NCI-H2171 (cell line): ENCODE measurements at regions not wholly inside any gene's neighbourhood (a gene's known extent, or its start where the extent isn't known, plus 50 kb on each side); places are given as distances from the start of the nearest gene placed in this dataset.

ENCODE experiments used
- DNase-seq: peaks from one replicate; lab custom pipeline; 2025; lab: John Stamatoyannopoulos, UW

DNA sequence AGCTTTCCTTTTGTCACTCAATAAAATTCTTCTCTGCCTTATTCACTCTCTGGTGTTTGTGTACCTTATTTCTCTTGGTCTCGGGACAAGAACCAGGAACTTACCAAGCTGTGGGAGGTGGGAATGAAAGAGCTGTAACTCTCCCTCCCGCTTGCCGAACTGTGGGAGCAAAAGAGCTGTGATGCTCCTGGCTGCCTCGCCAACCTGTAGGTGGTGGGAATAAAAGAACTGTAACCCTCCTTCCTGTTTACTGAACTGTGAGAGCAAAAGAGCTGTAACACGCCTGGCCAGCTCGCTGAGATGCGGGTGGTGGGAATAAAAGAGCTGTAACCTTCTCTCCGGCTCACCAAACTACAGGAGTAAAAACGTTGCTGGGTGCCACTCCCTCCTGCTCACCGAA is 314.1 kb upstream of the LRIG3 start:
- no peak for DNase-seq

GRCh38 chr12:59230334-59230733 is 310.0 kb upstream of the LRIG3 start:
- no peak for DNase-seq

DNA sequence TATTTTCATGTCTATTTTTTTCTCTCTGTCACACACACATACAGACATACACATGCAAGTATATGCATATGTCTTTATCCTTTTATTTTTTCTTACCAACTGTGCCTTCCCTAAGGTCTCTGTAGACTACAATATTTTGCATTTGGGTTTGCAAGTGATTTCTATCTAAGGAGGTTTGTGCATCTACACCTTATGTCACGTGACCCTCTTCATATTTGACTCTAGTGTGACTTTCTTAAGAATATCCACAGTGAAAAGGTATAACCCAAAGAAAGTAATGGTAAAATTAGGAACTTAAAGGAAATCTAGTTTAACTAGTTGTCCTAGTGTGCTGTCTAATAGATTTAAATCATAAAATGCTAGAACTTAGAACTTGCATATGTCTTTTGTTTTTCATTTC is 298.8 kb upstream of the LRIG3 start:
- DNase-seq: no peak

- DNase-seq: no peak
Observed at GRCh38 chr12:59196989-59197388, 276.7 kb upstream of the LRIG3 start.

GRCh38 chr12:59194794-59195193 is 274.5 kb upstream of the LRIG3 start:
- no peak for DNase-seq

- DNase-seq: no peak
Observed at GRCh38 chr12:59193476-59194050, 273.3 kb upstream of the LRIG3 start.

- no peak for DNase-seq
Observed at GRCh38 chr12:59191372-59191771, 271.1 kb upstream of the LRIG3 start.

DNA sequence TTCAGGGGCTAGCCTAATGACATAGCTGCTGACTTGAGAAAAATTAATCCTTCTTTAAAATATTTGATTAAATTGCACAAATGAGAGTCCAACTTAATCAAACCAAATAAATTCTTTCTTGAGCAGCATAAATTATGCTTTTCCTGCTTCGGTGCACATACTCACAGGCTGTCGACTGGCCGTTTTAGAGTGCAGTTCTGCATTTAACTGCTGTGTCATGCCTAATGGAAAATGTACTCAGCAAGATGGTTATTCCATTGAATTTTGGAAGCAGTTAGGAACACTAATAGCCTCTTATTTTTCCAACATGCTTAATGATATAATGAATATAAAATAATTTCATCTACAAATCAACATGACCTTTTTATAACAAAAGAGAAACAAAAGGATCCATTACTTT is 266.1 kb upstream of the LRIG3 start:
- no peak for DNase-seq

DNA sequence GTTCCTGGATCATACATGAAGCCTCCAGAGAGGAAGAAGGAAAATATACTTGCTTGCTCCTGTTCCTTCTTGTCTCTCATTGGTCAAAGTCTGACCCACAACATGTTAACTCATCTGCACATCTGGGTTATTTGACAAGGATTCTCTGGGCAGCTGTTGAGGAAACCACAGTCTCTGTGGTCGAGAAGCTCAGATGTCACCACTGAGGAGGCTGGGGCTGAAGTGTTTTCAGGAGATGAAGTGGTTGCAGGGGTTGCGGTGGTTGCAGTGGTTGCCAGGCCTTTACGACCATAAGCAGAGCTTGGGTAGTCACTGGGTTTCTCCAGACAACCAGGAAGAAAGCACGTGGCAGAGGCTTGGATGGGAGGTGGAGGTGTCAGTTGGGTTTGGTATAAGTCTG is 265.0 kb upstream of the LRIG3 start:
- DNase-seq: no peak

GRCh38 chr12:59182658-59183455 is 262.6 kb upstream of the LRIG3 start:
- DNase-seq: no peak

DNA sequence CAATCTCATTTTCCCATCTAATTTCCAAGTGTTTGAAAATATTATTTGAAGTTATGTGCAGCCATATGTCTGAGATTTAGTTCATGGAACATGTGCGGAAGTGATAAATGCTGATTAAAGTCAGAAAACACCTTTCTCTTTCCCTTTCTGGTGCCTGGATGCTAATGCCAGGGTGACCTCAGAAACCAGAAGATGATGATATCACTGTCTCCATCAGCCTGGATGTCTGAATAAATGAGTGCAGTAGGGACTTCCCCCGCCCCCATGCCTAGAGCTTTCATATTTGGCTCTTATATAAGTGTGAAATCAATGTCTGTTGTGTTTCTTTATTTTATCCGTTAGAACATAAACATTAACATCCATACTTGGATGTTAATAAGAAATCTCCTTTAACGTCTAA is 261.9 kb upstream of the LRIG3 start:
- no peak for DNase-seq

- no peak for DNase-seq
Observed at GRCh38 chr12:59181196-59181777, 261.0 kb upstream of the LRIG3 start.

DNA sequence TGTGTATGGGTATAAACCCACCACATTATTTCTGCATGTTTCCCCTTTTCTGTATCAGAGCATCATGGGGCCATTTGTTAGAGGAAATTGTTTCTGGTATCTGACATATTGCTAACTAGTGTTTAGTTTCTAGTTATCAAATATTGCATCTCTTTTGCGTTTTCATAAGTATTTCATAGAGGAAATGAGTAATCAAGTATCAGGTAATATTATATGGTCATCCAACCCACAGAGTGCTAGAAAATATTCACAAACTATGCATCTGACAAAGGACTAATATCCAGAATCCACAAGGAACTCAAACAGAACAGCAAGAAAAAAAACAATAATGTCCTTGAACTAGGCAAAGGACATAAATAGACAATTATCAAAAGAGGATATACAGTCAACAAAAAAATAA is 258.9 kb upstream of the LRIG3 start:
- DNase-seq: no peak

GRCh38 chr12:59173695-59174094 is 253.4 kb upstream of the LRIG3 start:
- no peak for DNase-seq

DNA sequence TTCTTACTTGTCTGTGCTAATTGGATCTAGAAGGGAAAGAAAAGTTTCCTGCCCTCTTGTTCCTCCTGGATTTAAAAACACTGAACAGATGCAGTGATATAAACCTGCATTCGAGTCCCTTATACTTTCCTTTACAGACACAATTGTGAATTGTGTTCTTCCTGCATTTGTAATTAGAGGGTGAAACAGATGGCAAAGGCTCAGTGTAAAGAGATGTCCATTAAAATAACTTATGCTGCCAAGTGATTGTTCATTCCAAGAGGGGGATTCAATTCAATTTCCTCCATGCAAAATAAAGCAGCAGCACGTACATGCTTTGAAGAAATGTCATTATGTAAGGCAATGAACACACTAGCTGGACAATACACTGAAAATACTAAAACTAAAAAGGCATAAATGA is 248.3 kb upstream of the LRIG3 start:
- peak; percentile 51 for DNase-seq

DNA sequence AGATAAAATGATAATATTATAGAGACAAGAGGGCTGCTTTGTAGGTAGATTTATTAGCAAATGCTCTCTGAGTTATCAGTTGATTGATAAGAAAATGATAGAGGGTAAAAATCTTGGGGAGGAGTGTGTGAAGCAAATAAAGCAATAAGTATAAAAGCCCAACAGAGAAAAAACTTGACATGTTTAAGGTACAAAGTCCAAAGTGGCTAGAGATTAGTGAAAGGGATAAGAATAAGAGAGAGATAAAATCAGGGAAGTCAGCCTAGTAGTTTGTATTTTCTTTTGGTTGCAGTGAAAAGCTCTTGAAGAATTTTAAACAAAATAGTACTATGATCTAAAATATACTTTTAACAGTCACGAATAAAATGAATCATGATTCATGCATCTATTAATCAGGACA is 246.2 kb upstream of the LRIG3 start:
- DNase-seq: no peak

DNA sequence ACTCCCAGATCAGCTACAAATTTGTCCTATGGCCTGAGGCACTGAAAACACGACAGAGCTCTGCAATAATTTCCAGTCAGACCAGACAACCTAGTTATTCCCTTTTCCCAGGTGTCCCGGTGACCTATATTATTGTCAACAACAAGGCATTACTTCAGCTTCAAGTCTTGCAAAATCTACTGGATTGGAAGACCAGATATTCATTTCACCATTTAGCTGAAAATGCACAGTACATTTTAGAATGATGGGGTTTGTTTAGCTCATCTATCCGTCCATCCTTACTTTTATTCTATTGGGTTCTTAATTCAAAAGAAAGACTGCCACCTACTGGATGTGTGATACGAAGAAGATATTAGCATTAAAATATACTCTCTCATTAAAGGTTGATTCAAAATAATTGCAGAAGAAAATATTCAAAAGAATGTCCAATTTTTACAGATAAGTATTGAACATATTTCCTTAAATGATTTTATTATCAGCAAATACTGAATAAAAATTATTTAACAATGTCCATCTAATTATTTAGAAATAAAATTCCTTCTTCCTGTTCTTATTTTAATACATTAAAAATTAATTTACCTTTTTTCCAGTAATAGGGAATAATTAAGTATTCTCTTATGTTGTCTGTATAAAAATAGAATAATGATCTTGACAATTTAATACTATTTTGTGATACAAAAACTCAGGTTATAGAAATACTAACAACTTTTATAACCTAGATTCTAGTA is 244.9 kb upstream of the LRIG3 start:
- peak; percentile 14 for DNase-seq

- DNase-seq: no peak
Observed at GRCh38 chr12:59164226-59164625, 243.9 kb upstream of the LRIG3 start.

- DNase-seq: no peak
Observed at GRCh38 chr12:59158681-59159080, 238.4 kb upstream of the LRIG3 start.

- no peak for DNase-seq
Observed at GRCh38 chr12:59158066-59158465, 237.8 kb upstream of the LRIG3 start.

DNA sequence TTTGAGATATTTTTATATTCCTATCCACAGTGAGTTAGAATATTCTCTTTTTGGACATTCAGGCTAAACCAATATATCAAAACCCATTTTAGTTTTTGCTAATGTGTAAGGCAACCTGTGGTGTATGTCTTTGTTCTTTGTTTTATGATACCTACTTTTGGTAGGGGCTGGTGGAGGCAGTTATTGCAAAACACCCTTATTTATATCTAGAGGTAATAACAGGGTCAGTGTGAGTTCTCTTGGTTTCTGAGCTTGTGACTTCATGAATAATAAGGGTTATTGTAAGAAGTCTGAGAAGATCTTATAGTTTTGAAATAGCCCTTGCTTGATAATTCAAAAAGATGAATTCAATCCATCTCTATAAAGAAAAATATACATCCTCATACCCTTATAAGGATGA is 235.1 kb upstream of the LRIG3 start:
- DNase-seq: no peak

GRCh38 chr12:59151243-59151642 is 230.9 kb upstream of the LRIG3 start:
- DNase-seq: no peak
